Tibial nerve (tissue), 4 donors: ENCODE measurements at regions not wholly inside any gene's neighbourhood (a gene's known extent, or its start where the extent isn't known, plus 50 kb on each side); places are given as distances from the start of the nearest gene placed in this dataset.

ENCODE experiments used
- CTCF ChIP-seq, 5 experiments: fragments of 200-600 bp in 3 of 5; fragments of 450-650 bp in 2 of 5; sonication (generic) in 3 of 5; IDR thresholded peaks; one replicate each; pipeline ENCODE4 v1.5.1; 2016 to 2019; ENCODE audit warnings: antibody characterized with exemption in 5 of 5, mild to moderate bottlenecking in 3 of 5, moderate library complexity in 2 of 5
- EP300 ChIP-seq, 2 donors: sonication (generic); formaldehyde crosslinking; IDR thresholded peaks; one replicate each; pipeline ENCODE4 v1.6.1; 2017; ENCODE audit warnings: antibody characterized with exemption in 2 of 2, mild to moderate bottlenecking in 1 of 2
- POLR2A ChIP-seq, 2 donors: fragments of 450-650 bp; IDR thresholded peaks; one replicate each; pipeline ENCODE4 v1.6.1; 2017; ENCODE audit warnings: antibody characterized with exemption in 2 of 2, mild to moderate bottlenecking in 2 of 2, moderate library complexity in 2 of 2

GRCh38 chr13:106118050-106118449, 417.4 kb downstream of the EFNB2 start:
- TF ChIP-seq CTCF (IDR thresholded peaks at IDR 0.05) (no peak), POLR2A (IDR thresholded peaks at IDR 0.05) (no peak), EP300 (IDR thresholded peaks at IDR 0.05) (no peak)
